Mucosa of gallbladder (tissue), 1 donor: ENCODE measurements at regions not wholly inside any gene's neighbourhood (a gene's known extent, or its start where the extent isn't known, plus 50 kb on each side); places are given as distances from the start of the nearest gene placed in this dataset.
"Not testable (repeated sequence)": the region's sequence is repeated elsewhere in the genome, so short reads cannot be mapped to it uniquely, and the experiment has no call there.

Source experiments
- DNase-seq: peaks from one replicate; pipeline ENCODE4 v3.0.0-alpha.2; 2020; ENCODE audit warnings: low spot score
- donor health status: DM: no; HTN: no; CAD: no.

DNA sequence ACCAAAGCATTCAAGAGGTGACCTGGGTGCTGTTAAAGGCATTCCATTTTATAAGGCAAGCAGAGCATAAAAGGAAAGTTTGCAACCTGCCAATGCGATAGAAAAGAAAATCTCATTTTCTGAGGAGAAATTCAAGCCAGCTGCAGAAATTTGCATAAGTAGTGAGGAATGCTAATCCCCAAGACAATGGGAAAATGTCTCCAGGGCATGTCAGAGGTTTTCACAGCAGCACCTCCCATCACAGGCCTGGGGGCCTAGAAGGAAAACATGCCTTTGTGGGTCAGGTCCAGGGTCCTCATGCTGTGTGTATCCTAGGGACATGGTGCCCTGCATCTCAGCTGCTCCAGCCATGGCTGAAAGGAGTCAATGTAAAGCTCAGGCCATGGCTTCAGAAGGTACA, 775.8 kb downstream of the IGSF11 start:
- not testable (repeated sequence) for DNase-seq

- no peak for DNase-seq
Measured at GRCh38 chr3:118262800-118263402, 771.7 kb downstream of the IGSF11 start.

DNA sequence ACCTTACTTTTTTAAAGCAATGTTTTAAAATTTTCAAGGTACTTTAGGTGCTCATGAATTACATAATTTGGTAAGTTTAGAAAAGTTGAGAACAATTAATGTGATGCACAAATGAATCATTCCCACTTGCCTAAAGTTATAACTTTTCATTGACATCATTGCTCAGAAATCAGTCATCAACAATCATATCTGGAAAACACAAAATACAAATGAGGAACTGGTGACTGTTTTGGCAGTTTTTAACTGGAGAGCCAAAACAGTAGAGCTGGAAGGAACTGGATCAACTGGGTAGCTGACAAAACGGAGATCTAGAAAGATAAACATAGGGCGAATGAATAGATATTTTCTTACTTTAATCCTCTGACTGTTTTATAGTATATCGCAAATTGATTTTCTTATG, 767.1 kb downstream of the IGSF11 start:
- no peak for DNase-seq

DNA sequence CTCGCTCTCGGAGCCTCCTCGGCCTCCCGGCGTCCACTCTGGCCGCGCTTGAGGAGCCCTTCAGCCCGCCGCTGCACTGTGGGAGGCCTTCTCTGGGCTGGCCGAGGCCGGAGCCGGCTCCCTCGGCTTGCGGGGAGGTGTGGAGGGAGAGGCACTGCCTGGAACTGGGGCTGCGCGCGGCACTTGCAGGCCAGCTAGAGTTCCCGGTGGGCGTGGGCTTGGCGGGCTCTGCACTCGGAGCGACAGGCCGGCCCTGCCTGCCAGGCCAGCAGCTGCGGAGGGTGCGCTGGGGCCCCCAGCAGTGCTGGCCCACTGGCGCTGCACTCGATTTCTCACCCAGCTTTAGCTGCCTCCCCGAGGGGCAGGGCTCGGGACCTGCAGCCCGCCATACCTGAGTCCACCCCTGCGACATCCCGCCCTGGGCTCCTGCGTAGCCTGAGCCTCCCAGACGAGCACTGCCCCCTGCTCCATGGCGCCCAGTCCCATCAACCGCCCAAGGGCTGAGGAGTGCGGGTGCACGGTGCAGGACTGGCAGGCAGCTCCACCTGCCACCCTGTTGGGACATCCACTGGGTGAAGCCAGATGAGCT, 765.0 kb downstream of the IGSF11 start:
- DNase-seq = no peak

DNA sequence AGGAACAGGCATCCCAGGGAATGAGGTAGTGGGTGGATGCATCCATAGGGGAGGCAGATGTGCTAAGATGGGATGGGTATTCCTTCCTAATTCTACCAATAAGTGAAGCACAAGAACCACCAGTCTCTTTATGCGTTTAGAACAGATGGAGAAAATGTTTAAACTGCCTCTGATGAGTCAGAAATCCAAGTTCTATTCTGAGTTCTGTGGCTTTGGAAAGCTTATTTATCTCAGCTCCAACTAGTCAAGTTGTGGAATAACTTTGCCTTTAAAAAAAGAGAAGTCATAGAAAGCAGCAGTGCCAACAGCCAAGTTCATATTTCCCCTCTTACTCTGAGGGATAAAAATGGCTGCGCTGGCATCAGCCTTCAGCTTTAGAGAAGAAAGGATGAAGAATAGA, 761.7 kb downstream of the IGSF11 start:
- no peak for DNase-seq

DNA sequence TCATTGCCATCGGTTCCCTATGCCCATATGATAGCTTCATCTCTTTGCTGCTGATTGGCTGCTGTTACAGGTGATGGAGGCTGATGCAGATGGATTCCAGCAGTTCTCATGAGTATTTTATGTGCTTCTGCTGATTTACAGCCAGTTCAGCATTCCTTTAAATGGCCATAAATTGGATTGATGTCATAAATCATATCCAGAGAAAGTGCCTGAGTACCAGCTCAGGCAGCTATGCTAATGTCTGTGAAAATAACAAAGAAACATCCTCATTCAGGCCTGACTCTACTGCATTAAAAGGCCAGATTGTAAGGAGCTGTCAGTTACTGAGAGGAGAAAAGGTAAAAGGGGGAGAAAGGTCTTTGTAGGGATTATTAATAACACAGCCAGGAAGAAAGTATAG, 756.8 kb downstream of the IGSF11 start:
- no peak for DNase-seq

DNA sequence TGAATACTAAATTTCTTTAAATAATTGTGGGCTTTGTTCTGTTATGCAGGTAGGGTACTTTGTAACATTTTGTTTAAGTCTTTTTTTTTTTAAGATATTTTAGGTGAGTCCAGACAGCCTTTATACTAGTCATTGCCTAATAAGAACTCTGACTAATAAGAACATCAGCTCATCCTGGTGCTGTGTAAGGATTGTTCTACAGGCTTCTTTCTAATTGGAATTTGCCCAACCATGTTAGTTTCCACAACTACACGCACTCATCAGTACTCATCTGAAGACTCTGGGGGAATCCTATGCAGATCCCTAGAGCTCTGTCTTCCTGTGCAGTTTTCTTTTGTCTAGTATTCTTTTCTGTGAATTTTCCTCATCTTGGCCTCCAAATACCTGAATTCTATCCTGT, 741.8 kb downstream of the IGSF11 start:
- no peak for DNase-seq

DNA sequence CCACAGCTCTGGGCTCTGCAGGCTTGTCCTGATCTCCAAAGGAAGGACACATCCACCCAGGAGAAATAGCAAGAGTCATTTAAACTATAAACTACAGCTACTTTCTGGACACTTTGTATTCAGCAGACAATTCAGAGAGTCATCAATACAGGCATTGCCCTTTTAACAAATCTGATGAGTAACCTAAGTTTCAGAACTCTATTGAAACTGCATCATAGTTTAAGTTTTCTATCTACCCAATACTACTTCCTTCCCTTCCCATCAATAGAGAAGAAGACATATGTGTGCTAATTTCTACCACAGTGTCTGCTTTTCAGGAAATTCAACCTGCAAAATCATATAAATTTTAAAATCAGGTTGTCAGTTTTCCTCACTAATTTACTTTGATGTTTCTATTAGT, 736.5 kb downstream of the IGSF11 start:
- DNase-seq = no peak

DNA sequence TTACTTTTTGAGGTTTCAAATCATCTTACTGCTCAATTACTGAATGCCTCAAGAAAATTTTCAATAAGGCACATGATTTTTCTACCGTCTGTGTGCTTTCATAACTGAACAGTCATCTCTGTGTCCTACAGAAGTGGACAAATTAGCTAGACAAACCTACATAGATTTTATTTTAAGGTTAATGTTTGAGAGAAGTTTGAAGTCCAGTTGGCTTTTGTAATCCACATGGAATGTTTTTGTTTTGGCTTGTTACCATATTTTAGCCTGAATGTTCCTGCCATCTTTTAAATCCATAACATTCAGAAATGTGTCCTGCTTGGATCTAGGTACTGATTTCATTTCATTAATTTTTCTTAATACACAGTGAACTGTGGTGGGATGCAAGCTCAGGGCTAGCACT, 730.1 kb downstream of the IGSF11 start:
- no peak for DNase-seq

GRCh38 chr3:118332699-118333098, 701.9 kb downstream of the IGSF11 start:
- DNase-seq = no peak

DNA sequence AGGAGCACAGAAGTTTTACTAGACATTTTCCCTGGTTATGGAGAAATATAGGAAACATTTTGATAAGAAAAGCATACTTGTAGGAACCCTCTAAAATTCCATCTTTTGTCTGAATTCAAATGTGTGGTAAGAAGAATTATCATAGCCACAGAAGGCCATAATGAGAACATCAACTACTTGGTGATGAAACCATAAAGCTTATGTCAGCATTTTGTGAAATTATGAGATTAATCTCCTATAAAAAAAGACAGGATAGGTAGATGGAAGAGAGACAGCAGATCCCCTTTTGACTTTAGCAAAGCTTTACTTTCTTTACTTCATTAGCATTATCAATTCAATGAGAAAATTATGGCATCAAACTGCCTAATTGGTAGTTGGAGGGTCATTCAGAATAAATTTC, 697.0 kb downstream of the IGSF11 start:
- no peak for DNase-seq

- DNase-seq = no peak
Measured at GRCh38 chr3:118347396-118348168, 687.1 kb downstream of the IGSF11 start.

DNA sequence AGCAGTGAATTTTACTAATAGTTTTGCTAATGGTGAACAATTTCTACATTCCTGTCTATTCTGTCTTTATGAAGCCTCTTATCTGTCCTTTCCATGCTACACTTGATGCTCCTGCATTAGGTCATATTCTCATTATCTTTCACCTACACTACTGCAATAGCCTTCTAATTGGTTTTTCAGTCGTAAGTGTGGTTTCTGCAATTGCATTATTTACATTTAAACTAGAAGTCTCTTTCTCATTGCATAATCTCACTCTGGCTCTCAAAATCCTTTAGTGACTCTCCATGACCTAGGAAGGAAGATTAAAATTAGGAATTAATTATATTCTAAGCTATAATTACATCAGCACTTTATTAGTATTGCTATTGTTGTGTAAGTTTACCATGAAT, 686.5 kb downstream of the IGSF11 start:
- no peak for DNase-seq

DNA sequence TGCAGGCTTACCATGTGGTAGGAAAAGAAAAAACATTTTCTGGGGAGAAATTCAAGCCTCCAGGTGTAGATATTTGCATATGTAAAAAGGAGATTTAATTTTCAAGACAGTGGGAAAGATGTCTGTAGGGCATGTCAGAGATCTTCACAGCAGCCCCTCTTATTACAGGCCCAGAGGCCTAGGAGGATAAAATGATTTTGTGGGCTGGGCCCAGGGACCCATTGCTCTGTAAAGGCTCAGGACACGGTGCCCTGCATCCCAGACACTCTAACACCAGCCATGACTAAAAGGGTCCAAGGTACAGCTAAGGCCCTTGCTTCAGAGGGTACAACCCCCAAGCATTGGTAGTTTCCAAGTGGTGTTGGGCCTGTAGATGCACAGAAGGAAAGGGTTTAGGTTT, 680.1 kb downstream of the IGSF11 start:
- no peak for DNase-seq

GRCh38 chr3:118369892-118370491, 664.7 kb downstream of the IGSF11 start:
- DNase-seq = no peak

- no peak for DNase-seq
Measured at GRCh38 chr3:118380576-118380975, 654.1 kb downstream of the IGSF11 start.

DNA sequence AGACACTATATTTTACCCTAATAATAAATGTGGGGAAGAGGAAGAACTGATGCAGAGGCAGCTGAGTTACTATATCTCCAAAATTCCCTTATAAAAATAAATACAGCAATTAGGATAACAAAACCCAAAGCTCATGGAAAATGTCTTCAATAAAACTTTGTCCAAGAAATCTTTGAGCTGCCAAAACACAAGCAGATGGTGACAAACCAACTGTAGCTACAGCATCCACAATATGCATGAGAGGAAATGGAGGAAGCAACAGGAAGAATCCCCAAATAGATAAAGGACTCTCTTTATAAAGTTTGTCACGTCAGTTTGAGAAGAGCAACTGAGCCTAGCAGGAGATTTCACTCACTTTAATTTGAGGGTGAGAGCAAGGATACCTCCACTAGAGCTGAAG, 638.2 kb downstream of the IGSF11 start:
- no peak for DNase-seq

GRCh38 chr3:118400086-118400485, 634.6 kb downstream of the IGSF11 start:
- no peak for DNase-seq

GRCh38 chr3:118400886-118401285, 633.8 kb downstream of the IGSF11 start:
- no peak for DNase-seq

DNA sequence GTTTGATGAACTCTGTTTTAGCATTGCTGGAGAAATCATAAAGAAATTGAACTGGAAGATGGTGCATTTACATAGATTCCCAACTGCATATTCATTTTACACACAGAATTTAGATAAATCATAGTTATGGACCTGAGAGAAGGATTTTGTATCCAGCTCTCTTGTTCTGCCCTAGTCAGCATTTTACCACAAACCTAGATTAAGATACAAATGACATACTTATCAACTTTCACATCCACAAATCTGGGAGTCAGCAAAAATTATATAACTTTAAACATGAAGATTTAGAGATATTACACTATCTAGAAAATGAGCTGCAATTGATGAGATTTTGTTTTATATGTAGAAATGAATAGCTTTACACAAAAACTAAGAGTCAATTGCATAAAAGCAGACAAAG, 632.8 kb downstream of the IGSF11 start:
- no peak for DNase-seq

DNA sequence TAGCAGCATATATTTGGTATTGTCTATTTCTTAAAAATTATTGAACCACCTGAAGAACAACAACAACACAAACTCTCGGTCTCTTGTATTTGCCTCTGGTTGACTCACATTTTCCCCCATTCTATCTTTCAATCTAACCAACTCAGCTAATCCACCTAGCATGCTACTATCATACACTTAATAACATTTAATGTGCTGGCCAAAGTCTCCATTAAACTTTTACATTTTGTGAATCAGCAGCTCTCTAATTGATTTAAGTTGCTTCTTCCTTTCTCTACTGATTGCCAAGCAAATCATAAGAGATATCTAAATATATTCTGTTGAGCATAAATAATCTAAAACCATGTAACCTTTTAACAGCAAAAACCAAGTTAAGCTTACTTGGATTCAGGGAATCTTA, 631.7 kb downstream of the IGSF11 start:
- no peak for DNase-seq

DNA sequence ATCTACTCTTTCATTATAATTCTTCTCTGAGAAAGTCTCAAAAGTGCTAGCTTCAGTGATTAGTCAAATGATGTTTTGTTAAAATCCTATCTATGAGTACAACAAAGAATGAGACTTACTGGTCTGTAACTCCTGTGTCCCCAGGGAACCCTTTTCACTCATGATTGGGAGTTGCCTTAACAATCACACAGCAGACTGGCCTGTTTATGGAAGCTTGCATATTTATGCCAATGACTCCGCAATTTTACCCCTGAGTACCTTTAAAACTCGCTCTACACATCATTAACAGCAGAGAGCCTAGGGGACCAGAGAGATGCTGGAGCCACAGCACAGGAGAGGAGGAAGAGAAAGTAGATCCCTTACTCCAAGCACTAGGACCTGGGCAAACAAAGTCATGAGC, 628.1 kb downstream of the IGSF11 start:
- DNase-seq = no peak

DNA sequence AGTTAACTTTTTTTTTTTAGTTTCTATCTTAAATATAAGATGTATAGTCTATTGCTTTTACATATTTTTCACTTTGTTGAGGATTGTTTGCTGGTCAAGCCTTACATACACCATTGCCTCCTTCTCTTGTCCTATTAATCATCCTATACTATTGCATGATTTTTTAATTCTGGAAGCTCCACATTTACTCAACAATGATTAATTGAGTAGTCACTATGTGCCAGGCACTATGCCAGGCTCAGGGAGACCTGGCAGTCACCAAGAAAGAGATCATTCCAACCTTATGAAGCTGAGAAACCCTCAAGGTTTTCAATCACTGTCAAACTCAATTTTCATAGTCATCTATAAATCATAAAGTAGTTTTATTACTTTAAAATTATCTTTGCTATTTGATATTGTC, 626.2 kb downstream of the IGSF11 start:
- DNase-seq = no peak
